HG03565 (cell line): ENCODE measurements at regions not wholly inside any gene's neighbourhood (a gene's known extent, or its start where the extent isn't known, plus 50 kb on each side); places are given as distances from the start of the nearest gene placed in this dataset.
"Not testable (repeated sequence)": the region's sequence is repeated elsewhere in the genome, so short reads cannot be mapped to it uniquely, and the experiment has no call there.

ENCODE experiments used
- ATAC-seq: cut with Tn5 transposase; IDR thresholded peaks from one replicate; pipeline ENCODE4 v1.9.1; 2021; ENCODE audit warnings: mild to moderate bottlenecking, moderate library complexity; ENCODE audit not compliant: unreplicated experiment

DNA sequence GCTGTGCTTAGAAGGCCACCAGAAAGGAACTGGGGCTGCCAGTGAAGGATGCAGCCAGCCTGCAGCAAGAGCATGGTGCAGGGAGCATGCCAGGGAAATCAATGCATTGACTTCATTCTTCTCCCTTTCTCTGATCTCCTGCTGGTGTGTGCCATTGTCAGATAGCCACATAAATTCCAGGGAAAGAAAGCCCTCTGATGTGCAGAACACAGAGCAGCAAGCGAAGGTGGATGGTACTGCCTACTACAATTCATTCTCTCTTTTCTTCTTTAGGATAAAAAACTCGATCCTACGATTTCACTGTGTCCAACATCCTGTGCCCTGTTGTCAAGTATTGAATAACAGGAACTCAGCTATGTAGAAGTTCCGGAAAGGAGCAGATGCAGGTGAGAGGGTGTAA, 446.7 kb upstream of the TMEM132C start:
- ATAC-seq, result no peak

GRCh38 chr12:127820846-127821245, 446.1 kb upstream of the TMEM132C start:
- no peak for ATAC-seq

DNA sequence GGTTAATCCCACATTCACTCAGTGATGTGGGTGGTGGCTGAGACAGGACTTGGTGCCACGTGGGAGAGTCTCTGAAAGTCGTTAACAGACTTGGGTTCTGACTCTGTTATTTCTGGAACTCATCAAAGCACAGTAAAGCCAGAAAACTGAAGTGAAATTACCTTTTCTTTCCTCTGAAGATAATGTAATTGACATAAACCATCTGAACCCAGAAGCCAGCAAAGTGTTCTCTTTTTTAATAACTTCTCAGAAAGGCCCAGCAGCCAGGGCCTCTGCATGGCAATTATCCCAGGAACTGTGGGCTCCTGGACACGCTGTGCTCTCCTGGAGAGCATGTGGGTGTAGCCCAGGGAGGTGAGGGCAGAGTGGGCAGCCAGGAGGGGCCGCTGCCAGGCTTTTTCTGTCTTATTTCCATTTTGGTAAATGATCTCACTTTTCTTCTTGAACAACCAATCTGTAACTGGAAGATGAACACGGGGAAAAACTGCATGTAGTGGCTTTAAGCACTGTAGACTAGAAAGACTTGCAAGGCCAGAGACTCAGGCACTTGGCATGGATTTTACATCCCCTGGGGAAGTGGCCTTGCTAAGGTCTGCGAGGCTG, 444.1 kb upstream of the TMEM132C start:
- no peak for ATAC-seq

GRCh38 chr12:127823801-127824200, 443.2 kb upstream of the TMEM132C start:
- ATAC-seq, result no peak

DNA sequence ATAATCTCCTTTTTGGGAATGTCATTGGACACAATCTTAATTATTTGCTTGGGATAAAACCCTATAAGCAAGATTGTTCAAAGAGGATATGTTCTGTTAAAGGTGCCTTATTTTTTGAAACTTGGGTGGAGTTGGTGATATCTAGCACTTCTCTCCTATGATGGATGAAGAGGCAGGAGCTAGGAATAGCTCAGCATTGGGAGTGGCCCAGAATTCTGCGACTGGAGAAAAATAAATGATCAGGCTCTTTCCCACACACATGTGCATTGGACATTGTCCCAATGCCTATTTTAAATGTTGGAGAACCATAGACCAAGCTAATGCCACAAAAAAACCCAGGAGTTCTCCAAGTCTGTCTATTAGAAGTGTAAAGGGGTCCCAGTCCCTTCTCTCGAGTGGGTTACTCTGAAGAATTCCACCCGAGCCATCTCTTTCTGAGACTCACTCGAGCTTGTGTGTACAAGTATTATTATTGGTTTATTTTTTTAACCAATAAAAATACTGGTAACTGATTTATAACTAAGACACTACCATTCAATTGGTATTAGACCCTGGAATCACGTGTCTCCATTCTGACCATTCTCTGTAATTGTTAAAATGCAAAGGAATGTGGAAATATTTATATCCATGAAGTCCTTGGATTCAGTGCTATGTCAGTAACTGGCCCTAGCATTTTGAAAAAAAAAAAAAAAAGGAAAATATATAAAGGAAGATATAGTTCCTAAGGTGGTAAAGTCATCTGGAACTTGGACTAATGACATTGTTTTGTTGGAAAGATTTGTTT, 437.5 kb upstream of the TMEM132C start:
- no peak for ATAC-seq

GRCh38 chr12:127830065-127830460, 436.9 kb upstream of the TMEM132C start:
- ATAC-seq, result no peak

- ATAC-seq, result no peak
Observed at GRCh38 chr12:127830730-127831129, 436.2 kb upstream of the TMEM132C start.

GRCh38 chr12:127832172-127832571, 434.8 kb upstream of the TMEM132C start:
- no peak for ATAC-seq

- ATAC-seq, result not testable (repeated sequence)
Observed at GRCh38 chr12:127836802-127837201, 430.2 kb upstream of the TMEM132C start.

GRCh38 chr12:127857661-127858060, 409.3 kb upstream of the TMEM132C start:
- no peak for ATAC-seq

DNA sequence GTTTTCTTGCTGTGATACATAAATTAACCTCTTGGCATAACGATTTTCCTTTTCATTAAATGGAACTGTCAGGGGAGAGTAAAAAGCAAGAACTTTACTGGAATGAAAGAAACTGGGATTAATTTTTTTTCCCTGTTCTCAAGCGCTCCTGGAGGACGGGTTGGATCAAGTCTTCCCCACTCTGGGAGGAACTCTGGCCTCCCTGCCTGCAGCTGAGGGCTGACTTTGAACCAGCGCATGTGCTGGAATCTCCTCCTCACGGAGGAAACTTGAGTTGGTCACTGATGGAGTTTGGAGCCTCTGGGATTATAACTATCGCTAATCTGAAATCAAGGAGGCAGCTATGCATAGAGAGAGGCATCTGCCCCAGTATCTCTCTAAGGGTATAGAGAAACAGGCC, 406.4 kb upstream of the TMEM132C start:
- no peak for ATAC-seq

DNA sequence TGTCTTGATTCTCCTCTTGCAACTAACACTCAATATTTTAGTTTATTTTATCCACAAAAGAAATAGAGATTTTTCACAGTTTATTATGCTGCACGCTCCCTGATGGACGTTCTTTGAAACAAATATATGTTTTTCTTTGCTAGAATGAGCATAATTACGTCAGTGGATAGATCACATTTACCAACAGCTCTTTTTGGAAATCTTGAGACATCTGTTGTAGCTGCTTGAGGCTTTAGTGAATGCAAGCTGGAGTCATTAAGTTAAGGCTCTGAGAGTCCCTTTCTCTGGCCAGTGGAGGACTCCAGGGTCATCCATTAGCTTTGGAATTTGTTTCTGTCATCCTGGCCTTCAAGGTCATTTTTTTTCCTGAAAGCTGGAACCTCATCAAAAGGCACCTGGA, 405.6 kb upstream of the TMEM132C start:
- no peak for ATAC-seq

DNA sequence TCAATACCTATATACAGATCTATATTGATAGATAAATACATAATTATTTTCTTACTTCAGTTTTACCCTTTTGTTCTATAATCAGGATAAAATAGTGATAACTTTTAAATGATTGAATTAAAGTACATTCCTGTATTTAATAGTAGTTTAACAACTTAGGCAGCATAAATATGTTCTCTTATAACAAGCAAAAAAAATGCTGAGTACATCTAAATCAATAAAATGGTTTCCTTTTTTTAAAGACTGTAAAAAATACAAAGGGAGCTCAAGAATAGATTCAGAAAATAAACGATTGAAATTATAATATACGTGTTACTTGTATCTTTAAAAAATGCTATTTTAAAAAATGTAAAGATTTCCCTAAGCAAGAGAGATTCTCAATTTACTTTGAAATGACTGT, 393.7 kb upstream of the TMEM132C start:
- no peak for ATAC-seq

DNA sequence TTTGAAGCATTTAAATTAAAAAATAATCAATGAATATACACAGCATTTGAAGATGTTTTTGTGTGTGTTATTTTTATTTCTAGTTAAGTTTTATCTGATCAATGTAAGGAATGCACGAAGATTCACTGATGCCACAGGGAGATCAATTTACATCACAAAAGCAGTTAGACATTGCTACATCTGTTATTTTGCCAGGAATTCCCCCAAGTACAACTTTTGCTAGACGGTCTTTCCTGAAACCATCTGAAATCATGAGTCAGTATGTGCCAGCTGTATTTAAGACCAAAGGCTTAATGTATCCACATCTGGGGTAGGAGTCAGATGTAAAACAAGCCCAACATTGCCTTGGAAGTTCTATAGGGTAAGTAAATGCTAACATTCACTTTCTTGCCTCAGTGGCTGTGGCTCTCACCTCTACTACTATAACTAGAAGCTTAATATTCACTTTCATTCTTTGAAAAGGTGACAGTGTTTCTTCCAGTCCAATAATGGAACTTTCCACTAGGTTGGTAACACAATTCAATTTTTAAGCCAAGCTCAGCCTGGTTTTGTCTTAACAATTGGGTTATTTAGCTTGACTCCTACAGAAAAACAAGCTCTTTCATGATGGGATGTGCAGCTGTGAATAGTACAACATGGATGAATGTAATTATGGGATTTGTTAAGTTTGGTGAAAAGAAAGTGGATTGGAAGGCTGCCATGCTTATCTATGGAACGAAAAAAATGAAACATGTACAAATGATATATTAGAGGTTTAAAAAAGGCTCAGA, 385.4 kb upstream of the TMEM132C start:
- no peak for ATAC-seq

DNA sequence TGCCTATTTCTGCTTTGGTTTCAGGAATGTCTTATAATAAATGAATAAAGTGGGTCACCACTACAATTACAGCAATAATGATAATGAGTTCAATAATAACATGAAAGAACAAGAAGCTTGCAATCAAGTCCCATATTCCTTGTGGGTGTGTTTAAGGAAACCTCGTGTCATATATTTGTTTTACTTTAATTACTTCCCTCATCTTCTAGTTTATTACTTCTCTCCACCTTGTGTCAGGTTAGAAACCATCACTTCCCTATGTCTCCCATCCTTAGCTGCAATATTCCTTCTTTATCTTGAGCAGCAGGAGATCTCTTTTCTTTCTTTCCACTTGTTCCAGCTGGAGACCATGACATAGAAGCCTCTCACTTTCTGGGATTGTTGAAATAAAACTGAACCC, 384.0 kb upstream of the TMEM132C start:
- ATAC-seq, result no peak

DNA sequence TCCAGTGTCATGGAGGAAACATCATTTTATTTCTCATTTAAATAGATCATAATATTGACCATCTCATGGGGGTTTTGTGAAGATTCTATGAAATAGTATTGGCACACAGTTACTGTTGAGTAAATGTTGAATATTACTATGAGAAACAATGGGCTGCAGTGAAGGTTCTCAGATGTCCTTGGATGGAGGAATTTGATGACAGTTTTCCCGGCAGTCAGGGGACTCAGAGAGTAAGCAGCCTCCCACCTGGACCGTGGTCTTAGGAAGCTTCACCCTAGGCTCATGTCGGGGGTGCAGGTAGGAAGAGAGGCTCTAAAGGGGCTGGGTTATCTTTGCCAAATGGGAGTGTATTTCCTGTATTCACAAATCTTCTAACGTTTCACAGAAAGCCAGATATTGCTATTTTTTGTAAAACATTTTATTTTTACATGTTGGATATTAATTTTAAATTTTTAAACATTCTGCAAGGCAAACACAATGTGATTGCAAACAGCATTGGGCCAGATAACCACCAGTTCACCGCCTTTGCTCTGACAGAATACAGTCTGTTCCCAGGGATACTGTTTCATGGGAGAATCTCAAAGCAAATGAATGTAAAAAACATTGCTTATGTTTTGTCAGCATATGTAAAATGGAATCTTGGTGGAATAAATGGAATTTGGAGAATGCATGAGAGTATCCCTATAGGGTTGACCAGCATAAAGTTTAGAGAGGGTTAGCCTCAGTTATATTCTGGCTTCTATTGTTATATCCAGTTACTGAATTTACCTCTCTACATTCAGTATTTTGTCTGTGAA, 380.8 kb upstream of the TMEM132C start:
- ATAC-seq, result no peak

GRCh38 chr12:127886827-127887226, 380.1 kb upstream of the TMEM132C start:
- ATAC-seq, result no peak

DNA sequence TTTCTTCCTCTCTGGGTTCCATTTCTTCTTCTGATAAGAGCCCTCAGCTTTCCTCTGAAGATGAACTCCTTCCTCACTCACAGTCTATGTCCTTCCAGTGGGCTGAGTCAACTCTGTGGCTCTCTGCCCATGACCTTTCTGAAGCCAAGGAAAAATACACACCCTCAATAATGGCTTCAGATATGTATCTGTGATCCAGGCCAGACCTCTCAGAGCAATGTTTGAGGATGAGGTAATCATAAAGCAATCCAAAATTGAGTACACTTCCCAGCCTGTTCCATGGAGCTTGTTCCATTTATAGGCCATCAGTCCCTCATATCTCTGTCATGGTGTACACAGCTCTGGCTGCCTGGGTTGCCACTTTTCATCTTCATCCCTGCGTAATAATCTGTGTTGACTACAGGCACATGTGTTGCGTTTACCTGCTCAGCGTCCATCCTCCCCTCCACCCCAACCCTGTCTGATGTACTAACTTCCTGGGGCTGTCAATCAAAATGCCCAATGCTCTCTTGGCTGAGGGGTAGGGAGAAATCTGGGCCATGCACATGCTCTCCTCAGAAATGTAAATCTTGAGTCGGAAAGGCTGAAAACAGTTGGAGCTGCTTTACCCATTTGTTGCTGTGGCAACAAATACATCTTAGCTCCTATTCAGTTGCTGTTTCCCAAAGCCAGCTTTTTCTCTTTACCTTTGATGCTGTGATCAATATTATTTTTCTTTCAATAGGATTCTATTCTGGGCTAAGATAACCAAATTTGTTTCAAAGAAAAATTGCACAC, 377.8 kb upstream of the TMEM132C start:
- ATAC-seq, result no peak

DNA sequence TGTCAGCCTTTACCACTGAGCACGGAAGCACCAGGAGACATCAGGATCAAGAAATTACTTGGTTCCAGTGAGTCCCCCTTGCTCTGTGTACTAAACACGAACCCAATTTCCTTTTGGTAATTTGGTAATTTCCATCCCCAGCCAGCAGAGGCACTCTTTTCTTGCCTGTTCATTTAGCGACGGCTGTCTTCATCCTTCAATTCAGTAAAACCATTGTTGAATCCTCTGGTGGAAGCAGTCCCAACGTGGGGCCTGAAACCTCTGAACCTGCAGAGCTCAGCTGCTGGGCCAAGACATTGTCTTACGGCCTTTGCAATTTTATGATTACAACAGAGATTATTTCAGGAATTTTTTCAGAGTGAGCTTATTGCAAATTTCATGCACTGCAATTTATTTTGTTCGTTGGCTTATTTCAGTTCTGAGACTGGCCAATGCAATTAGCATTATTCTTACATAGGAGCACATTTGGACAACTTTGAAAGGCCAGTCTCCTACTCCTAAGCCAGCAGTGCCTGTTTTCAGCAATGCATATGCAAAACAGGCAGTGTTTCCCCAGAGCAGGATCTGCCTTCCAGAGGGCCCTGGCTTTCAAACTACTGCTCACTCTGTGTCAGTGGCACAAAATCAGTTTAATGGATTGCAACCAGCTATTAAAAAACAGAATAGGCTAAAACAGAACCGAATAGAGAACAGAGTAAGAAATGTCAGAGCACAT, 372.9 kb upstream of the TMEM132C start:
- ATAC-seq, result no peak

- no peak for ATAC-seq
Observed at GRCh38 chr12:127896661-127897060, 370.3 kb upstream of the TMEM132C start.
